GM23338 (cell line): ENCODE measurements at regions not wholly inside any gene's neighbourhood (a gene's known extent, or its start where the extent isn't known, plus 50 kb on each side); places are given as distances from the start of the nearest gene placed in this dataset.

Source experiments
- ATAC-seq: fragments of 200-7000 bp; cut with Tn5 transposase; 3 replicates; pipeline ENCODE4 v1.9.1; 2020
- DNase-seq: peaks from one replicate; pipeline ENCODE4 v3.0.0-alpha.2; 2015; ENCODE audit warnings: low spot score
- H2AFZ ChIP-seq: fragments of 200-600 bp; sonication (generic); 2 replicates; pipeline ENCODE4 v1.8.0; 2016; ENCODE audit warnings: antibody characterized with exemption, mild to moderate bottlenecking, moderate library complexity
- H3F3A ChIP-seq: fragments of 200-600 bp; sonication (generic); replicated peaks from 2 replicates; pipeline ENCODE4 v1.8.0; 2017; ENCODE audit warnings: antibody characterized with exemption, mixed run types, low read depth
- H3K27ac ChIP-seq: fragments of 200-600 bp; sonication (generic); 2 replicates; pipeline ENCODE4 v1.6.1; 2016; ENCODE audit warnings: low read depth
- H3K27me3 ChIP-seq: fragments of 200-600 bp; sonication (generic); 2 replicates; pipeline ENCODE4 v1.8.0; 2016; ENCODE audit warnings: mild to moderate bottlenecking, mixed run types, moderate library complexity; ENCODE audit not compliant: insufficient read depth
- H3K36me3 ChIP-seq: fragments of 200-600 bp; sonication (generic); 2 replicates; pipeline ENCODE4 v1.8.0; 2016; ENCODE audit warnings: mild to moderate bottlenecking; ENCODE audit not compliant: insufficient read depth
- H3K4me1 ChIP-seq: fragments of 200-600 bp; sonication (generic); 2 replicates; pipeline ENCODE4 v1.8.0; 2016; ENCODE audit warnings: mild to moderate bottlenecking, moderate library complexity; ENCODE audit not compliant: insufficient read depth
- H3K4me2 ChIP-seq: fragments of 200-600 bp; sonication (generic); 2 replicates; pipeline ENCODE4 v1.7.1; 2017; ENCODE audit warnings: mixed run types
- H3K4me3 ChIP-seq: fragments of 200-600 bp; sonication (generic); 2 replicates; pipeline ENCODE4 v1.6.1; 2016; ENCODE audit warnings: mixed run types
- H3K79me2 ChIP-seq: fragments of 200-600 bp; sonication (generic); replicated peaks from 2 replicates; pipeline ENCODE4 v1.8.0; 2017; ENCODE audit warnings: mild to moderate bottlenecking; ENCODE audit not compliant: insufficient read depth
- H3K9me2 ChIP-seq: fragments of 200-600 bp; sonication (generic); 2 replicates; pipeline ENCODE4 v1.8.0; 2017; ENCODE audit not compliant: insufficient read depth
- H4K20me1 ChIP-seq: fragments of 200-600 bp; sonication (generic); replicated peaks from 2 replicates; pipeline ENCODE4 v1.8.0; 2017; ENCODE audit warnings: mild to moderate bottlenecking; ENCODE audit not compliant: insufficient read depth
- H3K27ac Mint-ChIP-seq: 2 replicates; pipeline ENCODE4 v1.8.0; 2020; ENCODE audit warnings: inconsistent platforms, mild to moderate bottlenecking, moderate library complexity, mixed read lengths
- H3K27me3 Mint-ChIP-seq: 3 replicates; pipeline ENCODE4 v1.8.0; 2022; ENCODE audit warnings: low read depth, mild to moderate bottlenecking, moderate library complexity, mixed read lengths, inconsistent platforms; ENCODE audit not compliant: insufficient read depth, poor library complexity
- H3K36me3 Mint-ChIP-seq: 3 replicates; pipeline ENCODE4 v1.8.0; 2021; ENCODE audit warnings: low read depth, mild to moderate bottlenecking, inconsistent platforms, moderate library complexity, mixed read lengths
- H3K4me1 Mint-ChIP-seq: 3 replicates; pipeline ENCODE4 v1.8.0; 2020; ENCODE audit warnings: mild to moderate bottlenecking, inconsistent platforms, mixed read lengths
- H3K4me3 Mint-ChIP-seq: 3 replicates; pipeline ENCODE4 v1.8.0; 2021; ENCODE audit warnings: moderate library complexity, mild to moderate bottlenecking, inconsistent platforms, mixed read lengths
- H3K9me3 Mint-ChIP-seq: 3 replicates; pipeline ENCODE4 v1.8.0; 2020; ENCODE audit warnings: moderate library complexity, mild to moderate bottlenecking, inconsistent platforms, mixed read lengths
- CREB1 ChIP-seq: fragments of 250-450 bp; sonication (Bioruptor Pico); IDR thresholded peaks from 2 replicates; pipeline ENCODE4 v1.5.0; 2020; ENCODE audit warnings: low read depth, mild to moderate bottlenecking, moderate library complexity
- CTCF ChIP-seq, 2 experiments: fragments of 200-600 bp in 1 of 2; sonication (generic) in 1 of 2; conservative IDR thresholded peaks; 2 replicates each; pipeline versions ENCODE4 v1.5.1 to v1.6.1; 2016 to 2017; ENCODE audit warnings: antibody characterized with exemption in 2 of 2, low read depth in 2 of 2, mild to moderate bottlenecking in 2 of 2, moderate library complexity in 1 of 2
- EZH2 ChIP-seq: fragments of 200-600 bp; sonication (generic); IDR thresholded peaks from one replicate; pipeline ENCODE4 v1.8.0; 2017; ENCODE audit warnings: antibody characterized with exemption, mild to moderate bottlenecking, low read depth; ENCODE audit not compliant: unreplicated experiment
- EZH2phosphoT487 ChIP-seq: fragments of 200-600 bp; sonication (generic); IDR thresholded peaks from one replicate; pipeline ENCODE4 v1.8.1; 2018; ENCODE audit warnings: antibody characterized with exemption; ENCODE audit not compliant: unreplicated experiment
- JUNB ChIP-seq: IDR thresholded peaks from one replicate; pipeline ENCODE4 v1.6.1; 2016; ENCODE audit warnings: antibody characterized with exemption; ENCODE audit not compliant: unreplicated experiment
- NANOG ChIP-seq: IDR thresholded peaks from 2 replicates; pipeline ENCODE4 v1.6.1; 2016; ENCODE audit warnings: antibody characterized with exemption, borderline replicate concordance
- POLR2AphosphoS5 ChIP-seq: IDR thresholded peaks from 2 replicates; pipeline ENCODE4 v1.6.1; 2016; ENCODE audit warnings: antibody characterized with exemption, low read depth
- STAT1 ChIP-seq: IDR thresholded peaks from one replicate; pipeline ENCODE4 v1.6.1; 2016; ENCODE audit warnings: antibody characterized with exemption; ENCODE audit not compliant: unreplicated experiment
- ZNF114 ChIP-seq: fragments of 250-450 bp; sonication (Bioruptor Pico); IDR thresholded peaks from 2 replicates; pipeline ENCODE4 v1.5.0; 2020; ENCODE audit warnings: mild to moderate bottlenecking, moderate library complexity
- ZNF331 ChIP-seq: fragments of 250-450 bp; sonication (Bioruptor Pico); IDR thresholded peaks from 2 replicates; pipeline ENCODE4 v1.5.0; 2020; ENCODE audit warnings: low read depth, mild to moderate bottlenecking, moderate library complexity
- TF ChIP-seq, protein P1 (sequence below): IDR thresholded peaks from 2 replicates; pipeline ENCODE4 v1.6.1; 2016; ENCODE audit warnings: antibody characterized with exemption
- TF ChIP-seq, protein P2 (sequence below): IDR thresholded peaks from one replicate; pipeline ENCODE4 v1.6.1; 2018; ENCODE audit warnings: antibody characterized with exemption; ENCODE audit not compliant: unreplicated experiment
- TF ChIP-seq, protein P3 (sequence below): fragments of 250-450 bp; sonication (Bioruptor Pico); IDR thresholded peaks from 2 replicates; pipeline ENCODE4 v1.5.0; 2020; ENCODE audit warnings: mild to moderate bottlenecking, moderate library complexity

DNA sequence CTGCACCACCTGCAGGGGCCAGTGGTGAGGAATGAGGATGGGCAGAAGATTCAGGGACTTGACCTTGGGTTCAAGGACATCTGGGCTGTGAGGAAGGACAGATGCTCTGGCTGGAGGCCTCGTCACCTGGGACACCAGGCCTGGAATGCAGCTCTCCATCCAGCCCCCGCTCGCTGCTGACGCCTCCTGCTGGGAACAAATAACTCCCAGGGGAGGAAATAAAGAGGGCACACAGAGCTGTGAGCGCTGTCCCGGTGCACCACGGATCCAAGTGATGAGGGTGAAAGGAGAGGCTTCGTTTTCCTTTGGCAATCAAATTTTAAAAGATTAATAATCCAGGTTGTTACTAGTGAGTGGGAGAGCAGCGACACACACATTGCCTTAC, 368.0 kb upstream of the MYT1L start:
- DNase-seq (peak; percentile 38), ATAC-seq (peak; percentile 77)
- Histone ChIP-seq H3K4me2 (no peak overlapping the region), H3K79me2 (no peaks in the 10 kb centered on the region), H3F3A (no peaks in the 10 kb centered on the region), H3K27me3 (no peaks in the 10 kb centered on the region), H4K20me1 (no peaks in the 10 kb centered on the region), H3K4me3 (no peak overlapping the region), H3K9me2 (no peaks in the 10 kb centered on the region), H3K4me1 (peaks cover 4% of the 10 kb centered on the region; the same call in 1 of the 2 replicates), H2AFZ (no peak overlapping the region), H3K36me3 (no peaks in the 10 kb centered on the region), H3K27ac (no peak overlapping the region)
- peaks cover 35% of the 10 kb centered on the region for H3K4me1 Mint-ChIP-seq
- 0 out of 2 replicates have a peak overlapping the region, but pooled peaks have one; percentile 19 for H3K27ac Mint-ChIP-seq
- H3K9me3 Mint-ChIP-seq, result no peaks in the 10 kb centered on the region
- H3K36me3 Mint-ChIP-seq, result no peaks in the 10 kb centered on the region
- TF ChIP-seq CREB1 (CRISPR knock-in tag) (no peak), EZH2 (no peak), NANOG (no peak), EZH2phosphoT487 (no peak), POLR2AphosphoS5 (no peak), ZNF114 (CRISPR knock-in tag) (no peak), CTCF (conservative IDR thresholded peaks at IDR 0.05; ENCODE audit: low read depth in 2 of 2) (no peak), JUNB (no peak), STAT1 (no peak), ZNF331 (CRISPR knock-in tag) (no peak)
- TF ChIP-seq, protein P1, sequence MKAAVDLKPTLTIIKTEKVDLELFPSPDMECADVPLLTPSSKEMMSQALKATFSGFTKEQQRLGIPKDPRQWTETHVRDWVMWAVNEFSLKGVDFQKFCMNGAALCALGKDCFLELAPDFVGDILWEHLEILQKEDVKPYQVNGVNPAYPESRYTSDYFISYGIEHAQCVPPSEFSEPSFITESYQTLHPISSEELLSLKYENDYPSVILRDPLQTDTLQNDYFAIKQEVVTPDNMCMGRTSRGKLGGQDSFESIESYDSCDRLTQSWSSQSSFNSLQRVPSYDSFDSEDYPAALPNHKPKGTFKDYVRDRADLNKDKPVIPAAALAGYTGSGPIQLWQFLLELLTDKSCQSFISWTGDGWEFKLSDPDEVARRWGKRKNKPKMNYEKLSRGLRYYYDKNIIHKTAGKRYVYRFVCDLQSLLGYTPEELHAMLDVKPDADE, result no peak
- TF ChIP-seq, protein P2, sequence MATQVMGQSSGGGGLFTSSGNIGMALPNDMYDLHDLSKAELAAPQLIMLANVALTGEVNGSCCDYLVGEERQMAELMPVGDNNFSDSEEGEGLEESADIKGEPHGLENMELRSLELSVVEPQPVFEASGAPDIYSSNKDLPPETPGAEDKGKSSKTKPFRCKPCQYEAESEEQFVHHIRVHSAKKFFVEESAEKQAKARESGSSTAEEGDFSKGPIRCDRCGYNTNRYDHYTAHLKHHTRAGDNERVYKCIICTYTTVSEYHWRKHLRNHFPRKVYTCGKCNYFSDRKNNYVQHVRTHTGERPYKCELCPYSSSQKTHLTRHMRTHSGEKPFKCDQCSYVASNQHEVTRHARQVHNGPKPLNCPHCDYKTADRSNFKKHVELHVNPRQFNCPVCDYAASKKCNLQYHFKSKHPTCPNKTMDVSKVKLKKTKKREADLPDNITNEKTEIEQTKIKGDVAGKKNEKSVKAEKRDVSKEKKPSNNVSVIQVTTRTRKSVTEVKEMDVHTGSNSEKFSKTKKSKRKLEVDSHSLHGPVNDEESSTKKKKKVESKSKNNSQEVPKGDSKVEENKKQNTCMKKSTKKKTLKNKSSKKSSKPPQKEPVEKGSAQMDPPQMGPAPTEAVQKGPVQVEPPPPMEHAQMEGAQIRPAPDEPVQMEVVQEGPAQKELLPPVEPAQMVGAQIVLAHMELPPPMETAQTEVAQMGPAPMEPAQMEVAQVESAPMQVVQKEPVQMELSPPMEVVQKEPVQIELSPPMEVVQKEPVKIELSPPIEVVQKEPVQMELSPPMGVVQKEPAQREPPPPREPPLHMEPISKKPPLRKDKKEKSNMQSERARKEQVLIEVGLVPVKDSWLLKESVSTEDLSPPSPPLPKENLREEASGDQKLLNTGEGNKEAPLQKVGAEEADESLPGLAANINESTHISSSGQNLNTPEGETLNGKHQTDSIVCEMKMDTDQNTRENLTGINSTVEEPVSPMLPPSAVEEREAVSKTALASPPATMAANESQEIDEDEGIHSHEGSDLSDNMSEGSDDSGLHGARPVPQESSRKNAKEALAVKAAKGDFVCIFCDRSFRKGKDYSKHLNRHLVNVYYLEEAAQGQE, result no peak
- TF ChIP-seq, protein P3, sequence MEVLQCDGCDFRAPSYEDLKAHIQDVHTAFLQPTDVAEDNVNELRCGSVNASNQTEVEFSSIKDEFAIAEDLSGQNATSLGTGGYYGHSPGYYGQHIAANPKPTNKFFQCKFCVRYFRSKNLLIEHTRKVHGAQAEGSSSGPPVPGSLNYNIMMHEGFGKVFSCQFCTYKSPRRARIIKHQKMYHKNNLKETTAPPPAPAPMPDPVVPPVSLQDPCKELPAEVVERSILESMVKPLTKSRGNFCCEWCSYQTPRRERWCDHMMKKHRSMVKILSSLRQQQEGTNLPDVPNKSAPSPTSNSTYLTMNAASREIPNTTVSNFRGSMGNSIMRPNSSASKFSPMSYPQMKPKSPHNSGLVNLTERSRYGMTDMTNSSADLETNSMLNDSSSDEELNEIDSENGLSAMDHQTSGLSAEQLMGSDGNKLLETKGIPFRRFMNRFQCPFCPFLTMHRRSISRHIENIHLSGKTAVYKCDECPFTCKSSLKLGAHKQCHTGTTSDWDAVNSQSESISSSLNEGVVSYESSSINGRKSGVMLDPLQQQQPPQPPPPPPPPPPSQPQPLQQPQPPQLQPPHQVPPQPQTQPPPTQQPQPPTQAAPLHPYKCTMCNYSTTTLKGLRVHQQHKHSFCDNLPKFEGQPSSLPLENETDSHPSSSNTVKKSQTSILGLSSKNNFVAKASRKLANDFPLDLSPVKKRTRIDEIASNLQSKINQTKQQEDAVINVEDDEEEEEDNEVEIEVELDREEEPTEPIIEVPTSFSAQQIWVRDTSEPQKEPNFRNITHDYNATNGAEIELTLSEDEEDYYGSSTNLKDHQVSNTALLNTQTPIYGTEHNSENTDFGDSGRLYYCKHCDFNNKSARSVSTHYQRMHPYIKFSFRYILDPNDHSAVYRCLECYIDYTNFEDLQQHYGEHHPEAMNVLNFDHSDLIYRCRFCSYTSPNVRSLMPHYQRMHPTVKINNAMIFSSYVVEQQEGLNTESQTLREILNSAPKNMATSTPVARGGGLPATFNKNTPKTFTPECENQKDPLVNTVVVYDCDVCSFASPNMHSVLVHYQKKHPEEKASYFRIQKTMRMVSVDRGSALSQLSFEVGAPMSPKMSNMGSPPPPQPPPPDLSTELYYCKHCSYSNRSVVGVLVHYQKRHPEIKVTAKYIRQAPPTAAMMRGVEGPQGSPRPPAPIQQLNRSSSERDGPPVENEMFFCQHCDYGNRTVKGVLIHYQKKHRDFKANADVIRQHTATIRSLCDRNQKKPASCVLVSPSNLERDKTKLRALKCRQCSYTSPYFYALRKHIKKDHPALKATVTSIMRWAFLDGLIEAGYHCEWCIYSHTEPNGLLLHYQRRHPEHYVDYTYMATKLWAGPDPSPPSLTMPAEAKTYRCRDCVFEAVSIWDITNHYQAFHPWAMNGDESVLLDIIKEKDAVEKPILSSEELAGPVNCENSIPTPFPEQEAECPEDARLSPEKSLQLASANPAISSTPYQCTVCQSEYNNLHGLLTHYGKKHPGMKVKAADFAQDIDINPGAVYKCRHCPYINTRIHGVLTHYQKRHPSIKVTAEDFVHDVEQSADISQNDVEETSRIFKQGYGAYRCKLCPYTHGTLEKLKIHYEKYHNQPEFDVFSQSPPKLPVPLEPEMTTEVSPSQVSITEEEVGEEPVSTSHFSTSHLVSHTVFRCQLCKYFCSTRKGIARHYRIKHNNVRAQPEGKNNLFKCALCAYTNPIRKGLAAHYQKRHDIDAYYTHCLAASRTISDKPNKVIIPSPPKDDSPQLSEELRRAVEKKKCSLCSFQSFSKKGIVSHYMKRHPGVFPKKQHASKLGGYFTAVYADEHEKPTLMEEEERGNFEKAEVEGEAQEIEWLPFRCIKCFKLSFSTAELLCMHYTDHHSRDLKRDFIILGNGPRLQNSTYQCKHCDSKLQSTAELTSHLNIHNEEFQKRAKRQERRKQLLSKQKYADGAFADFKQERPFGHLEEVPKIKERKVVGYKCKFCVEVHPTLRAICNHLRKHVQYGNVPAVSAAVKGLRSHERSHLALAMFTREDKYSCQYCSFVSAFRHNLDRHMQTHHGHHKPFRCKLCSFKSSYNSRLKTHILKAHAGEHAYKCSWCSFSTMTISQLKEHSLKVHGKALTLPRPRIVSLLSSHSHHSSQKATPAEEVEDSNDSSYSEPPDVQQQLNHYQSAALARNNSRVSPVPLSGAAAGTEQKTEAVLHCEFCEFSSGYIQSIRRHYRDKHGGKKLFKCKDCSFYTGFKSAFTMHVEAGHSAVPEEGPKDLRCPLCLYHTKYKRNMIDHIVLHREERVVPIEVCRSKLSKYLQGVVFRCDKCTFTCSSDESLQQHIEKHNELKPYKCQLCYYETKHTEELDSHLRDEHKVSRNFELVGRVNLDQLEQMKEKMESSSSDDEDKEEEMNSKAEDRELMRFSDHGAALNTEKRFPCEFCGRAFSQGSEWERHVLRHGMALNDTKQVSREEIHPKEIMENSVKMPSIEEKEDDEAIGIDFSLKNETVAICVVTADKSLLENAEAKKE (CRISPR knock-in tag), result no peak
- no peak overlapping the region for H3K4me3 Mint-ChIP-seq
- H3K27me3 Mint-ChIP-seq, result peaks cover 10% of the 10 kb centered on the region
